ENCODE measurements at regions not wholly inside any gene's neighbourhood (a gene's known extent, or its start where the extent isn't known, plus 50 kb on each side); places are given as distances from the start of the nearest gene placed in this dataset.

DNA sequence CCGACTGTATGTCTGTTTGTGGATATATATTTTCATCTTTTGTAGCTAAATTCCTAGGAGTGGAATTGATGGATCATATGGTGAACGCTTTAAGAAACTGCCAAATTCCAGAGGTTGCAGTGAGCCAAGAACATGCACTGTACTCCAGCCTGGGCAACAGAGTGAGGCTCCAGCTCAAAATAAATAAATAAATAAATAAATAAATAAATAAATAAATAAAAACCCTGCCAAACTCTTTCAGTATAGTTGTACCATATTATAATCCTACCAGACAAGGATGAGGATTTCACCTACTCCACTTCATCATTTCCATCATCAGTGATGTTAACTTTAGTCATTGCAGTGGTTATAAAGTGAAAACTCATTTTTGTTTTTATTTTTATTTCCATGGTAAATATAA lies 325.1 kb upstream of the ANXA10 start:
- ChIA-PET POLR2A (no interaction called here), CTCF (no interaction called here)
- no peak for DNase-seq (ENCODE audit: extremely low spot score)
- TF ChIP-seq TARDBP (IDR thresholded peaks at IDR 0.05), result no peak
- no peak for TF ChIP-seq SUZ12 (IDR thresholded peaks at IDR 0.05)
- no peak for TF ChIP-seq CTBP1 (IDR thresholded peaks at IDR 0.05; ENCODE audit: borderline replicate concordance)
- no peak for TF ChIP-seq ELF4 (IDR thresholded peaks at IDR 0.05)
- no peak for TF ChIP-seq FOXA1 (IDR thresholded peaks at IDR 0.05)
- no peak for TF ChIP-seq L3MBTL2 (conservative IDR thresholded peaks at IDR 0.05)
- no peak for TF ChIP-seq NFRKB (IDR thresholded peaks at IDR 0.05)
- TF ChIP-seq BHLHE40 (IDR thresholded peaks at IDR 0.05; ENCODE audit: borderline replicate concordance), result no peak
- no peak for TF ChIP-seq FOXK2 (IDR thresholded peaks at IDR 0.05)
- TF ChIP-seq SP1 (IDR thresholded peaks at IDR 0.05), result no peak
- no peak for TF ChIP-seq ZNF384 (IDR thresholded peaks at IDR 0.05)
- no peak for TF ChIP-seq ARNT (IDR thresholded peaks at IDR 0.05)
- no peak for TF ChIP-seq FOXM1 (IDR thresholded peaks at IDR 0.05; ENCODE audit: borderline replicate concordance)
- TF ChIP-seq LEF1 (IDR thresholded peaks at IDR 0.05; ENCODE audit: borderline replicate concordance), result no peak
- TF ChIP-seq HDGF (IDR thresholded peaks at IDR 0.05; ENCODE audit: borderline replicate concordance), result no peak
- TF ChIP-seq, protein P1, sequence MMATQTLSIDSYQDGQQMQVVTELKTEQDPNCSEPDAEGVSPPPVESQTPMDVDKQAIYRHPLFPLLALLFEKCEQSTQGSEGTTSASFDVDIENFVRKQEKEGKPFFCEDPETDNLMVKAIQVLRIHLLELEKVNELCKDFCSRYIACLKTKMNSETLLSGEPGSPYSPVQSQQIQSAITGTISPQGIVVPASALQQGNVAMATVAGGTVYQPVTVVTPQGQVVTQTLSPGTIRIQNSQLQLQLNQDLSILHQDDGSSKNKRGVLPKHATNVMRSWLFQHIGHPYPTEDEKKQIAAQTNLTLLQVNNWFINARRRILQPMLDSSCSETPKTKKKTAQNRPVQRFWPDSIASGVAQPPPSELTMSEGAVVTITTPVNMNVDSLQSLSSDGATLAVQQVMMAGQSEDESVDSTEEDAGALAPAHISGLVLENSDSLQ (IDR thresholded peaks at IDR 0.05), result no peak

DNA sequence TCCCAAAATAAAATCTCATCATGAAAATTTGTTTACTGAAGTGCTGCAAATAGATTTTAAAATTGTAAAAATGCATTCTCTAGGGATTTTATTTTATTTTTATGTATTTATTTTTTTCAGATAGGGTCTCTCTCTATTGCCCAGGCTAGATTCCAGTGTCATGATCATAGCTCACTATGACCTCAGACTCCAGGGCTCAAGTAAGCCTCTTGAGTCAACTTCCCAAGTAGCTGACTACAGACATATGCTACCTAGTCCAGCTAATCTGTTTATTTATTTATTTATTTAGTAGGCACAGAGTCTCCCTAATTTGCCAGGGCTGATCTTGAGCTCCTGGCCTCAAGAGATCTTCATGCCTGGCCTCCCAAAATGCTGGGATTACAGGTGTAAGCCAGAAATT lies 317.7 kb upstream of the ANXA10 start:
- ChIA-PET CTCF (no interaction called here), POLR2A (no interaction called here)
- no peak for DNase-seq (ENCODE audit: extremely low spot score)
- TF ChIP-seq FOXK2 (IDR thresholded peaks at IDR 0.05) (no peak), SUZ12 (IDR thresholded peaks at IDR 0.05) (no peak), TARDBP (IDR thresholded peaks at IDR 0.05) (no peak), ELF4 (IDR thresholded peaks at IDR 0.05) (no peak), HDGF (IDR thresholded peaks at IDR 0.05; ENCODE audit: borderline replicate concordance) (no peak), L3MBTL2 (conservative IDR thresholded peaks at IDR 0.05) (no peak), FOXA1 (IDR thresholded peaks at IDR 0.05) (no peak), NFRKB (IDR thresholded peaks at IDR 0.05) (no peak), BHLHE40 (IDR thresholded peaks at IDR 0.05; ENCODE audit: borderline replicate concordance) (no peak)
- TF ChIP-seq, protein P1 (IDR thresholded peaks at IDR 0.05), result no peak

DNA sequence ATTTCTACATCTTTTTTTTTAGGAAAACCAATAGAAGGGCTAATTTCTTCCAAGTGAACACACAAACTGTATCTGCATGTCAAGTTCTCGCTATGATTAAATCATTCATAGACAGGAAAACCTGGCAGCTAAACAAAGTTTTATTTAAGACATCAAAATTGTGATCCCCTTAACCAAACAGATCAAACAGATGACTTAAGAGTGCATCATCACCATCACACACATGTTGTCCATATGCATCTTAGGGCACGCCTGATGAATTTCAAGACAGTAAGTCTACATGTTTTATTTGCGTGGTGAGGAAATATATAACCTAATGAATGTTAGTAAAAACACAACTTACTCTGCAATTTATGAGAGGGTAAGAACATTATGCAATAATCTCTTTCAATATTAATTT lies 317.0 kb upstream of the ANXA10 start:
- TF ChIP-seq ELF4 (IDR thresholded peaks at IDR 0.05) (no peak), FOXM1 (IDR thresholded peaks at IDR 0.05; ENCODE audit: borderline replicate concordance) (no peak), HDGF (IDR thresholded peaks at IDR 0.05; ENCODE audit: borderline replicate concordance) (no peak), BHLHE40 (IDR thresholded peaks at IDR 0.05; ENCODE audit: borderline replicate concordance) (no peak), ZNF384 (IDR thresholded peaks at IDR 0.05) (no peak), ARNT (IDR thresholded peaks at IDR 0.05) (no peak), TARDBP (IDR thresholded peaks at IDR 0.05) (no peak), LEF1 (IDR thresholded peaks at IDR 0.05; ENCODE audit: borderline replicate concordance) (no peak), SP1 (IDR thresholded peaks at IDR 0.05) (no peak), FOXK2 (IDR thresholded peaks at IDR 0.05) (no peak), SUZ12 (IDR thresholded peaks at IDR 0.05) (no peak), L3MBTL2 (conservative IDR thresholded peaks at IDR 0.05) (no peak)
- TF ChIP-seq, protein P1 (IDR thresholded peaks at IDR 0.05), result no peak
- CTCF ChIA-PET, result no interaction called here
- POLR2A ChIA-PET, result no interaction called here
- no peak for DNase-seq (ENCODE audit: extremely low spot score)

DNA sequence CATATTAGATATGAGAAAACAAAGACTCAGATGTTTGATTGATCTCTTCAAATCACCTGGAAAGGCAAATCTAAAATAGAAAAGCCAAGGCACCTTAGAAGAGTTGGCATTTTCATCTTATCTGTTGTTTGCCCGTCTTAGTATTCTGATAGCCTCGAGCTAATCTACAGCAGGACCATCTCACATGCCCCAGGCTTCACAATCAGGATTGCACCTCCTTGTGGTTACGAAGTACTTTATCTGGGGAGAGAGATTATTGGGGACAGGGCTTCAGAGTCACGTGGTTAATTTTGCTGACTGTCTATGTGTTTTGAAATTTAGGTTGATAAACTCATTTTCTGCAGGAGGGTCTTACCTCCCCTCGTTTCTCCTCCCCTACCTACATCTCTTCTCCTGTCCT lies 313.1 kb upstream of the ANXA10 start:
- TF ChIP-seq SUZ12 (IDR thresholded peaks at IDR 0.05), result no peak
- TF ChIP-seq L3MBTL2 (conservative IDR thresholded peaks at IDR 0.05), result no peak
- TF ChIP-seq TARDBP (IDR thresholded peaks at IDR 0.05), result no peak
- no peak for TF ChIP-seq ELF4 (IDR thresholded peaks at IDR 0.05)
- no peak for TF ChIP-seq CTBP1 (IDR thresholded peaks at IDR 0.05; ENCODE audit: borderline replicate concordance)
- TF ChIP-seq FOXA1 (IDR thresholded peaks at IDR 0.05), result no peak
- TF ChIP-seq FOXK2 (IDR thresholded peaks at IDR 0.05), result no peak
- TF ChIP-seq NFRKB (IDR thresholded peaks at IDR 0.05), result no peak
- TF ChIP-seq ZNF384 (IDR thresholded peaks at IDR 0.05), result no peak
- TF ChIP-seq, protein P1 (IDR thresholded peaks at IDR 0.05), result no peak
- TF ChIP-seq ARNT (IDR thresholded peaks at IDR 0.05), result no peak
- no peak for TF ChIP-seq HDGF (IDR thresholded peaks at IDR 0.05; ENCODE audit: borderline replicate concordance)
- TF ChIP-seq SP1 (IDR thresholded peaks at IDR 0.05), result no peak
- TF ChIP-seq BHLHE40 (IDR thresholded peaks at IDR 0.05; ENCODE audit: borderline replicate concordance), result no peak
- no peak for TF ChIP-seq FOXM1 (IDR thresholded peaks at IDR 0.05; ENCODE audit: borderline replicate concordance)
- no peak for TF ChIP-seq LEF1 (IDR thresholded peaks at IDR 0.05; ENCODE audit: borderline replicate concordance)
- no peak for DNase-seq (ENCODE audit: extremely low spot score)
- CTCF ChIA-PET, result no interaction called here
- POLR2A ChIA-PET, result no interaction called here

DNA sequence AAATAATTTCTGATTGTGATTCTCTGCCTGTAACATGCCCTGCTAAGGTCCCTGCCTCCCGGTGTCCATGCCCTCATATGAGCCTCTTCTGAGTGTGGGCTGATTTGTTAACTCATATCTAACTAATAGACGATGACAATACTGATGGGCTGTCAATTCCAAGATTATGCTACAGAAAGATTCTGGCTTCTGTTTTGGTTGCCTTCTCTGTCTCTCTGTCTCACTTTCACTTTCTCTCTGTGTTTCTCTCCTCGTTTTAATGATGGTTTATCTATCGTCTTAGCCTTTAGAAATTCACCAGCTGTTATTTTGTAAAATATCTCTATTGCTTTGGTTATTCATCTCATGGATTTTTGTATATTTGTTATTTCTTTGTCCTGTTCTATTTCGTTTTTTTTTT lies 312.5 kb upstream of the ANXA10 start:
- ChIA-PET POLR2A (no interaction called here), CTCF (no interaction called here)
- TF ChIP-seq ELF4 (IDR thresholded peaks at IDR 0.05) (no peak), LEF1 (IDR thresholded peaks at IDR 0.05; ENCODE audit: borderline replicate concordance) (no peak), BHLHE40 (IDR thresholded peaks at IDR 0.05; ENCODE audit: borderline replicate concordance) (no peak), ARNT (IDR thresholded peaks at IDR 0.05) (no peak), TARDBP (IDR thresholded peaks at IDR 0.05) (no peak), ZNF384 (IDR thresholded peaks at IDR 0.05) (no peak), FOXA1 (IDR thresholded peaks at IDR 0.05) (no peak), FOXM1 (IDR thresholded peaks at IDR 0.05; ENCODE audit: borderline replicate concordance) (no peak), L3MBTL2 (conservative IDR thresholded peaks at IDR 0.05) (no peak), SP1 (IDR thresholded peaks at IDR 0.05) (no peak), CTBP1 (IDR thresholded peaks at IDR 0.05; ENCODE audit: borderline replicate concordance) (no peak), NFRKB (IDR thresholded peaks at IDR 0.05) (no peak), HDGF (IDR thresholded peaks at IDR 0.05; ENCODE audit: borderline replicate concordance) (no peak), SUZ12 (IDR thresholded peaks at IDR 0.05) (no peak), FOXK2 (IDR thresholded peaks at IDR 0.05) (no peak)
- TF ChIP-seq, protein P1 (IDR thresholded peaks at IDR 0.05), result no peak
- no peak for DNase-seq (ENCODE audit: extremely low spot score)
